NB4 (cell line): ENCODE measurements at regions not wholly inside any gene's neighbourhood (a gene's known extent, or its start where the extent isn't known, plus 50 kb on each side); places are given as distances from the start of the nearest gene placed in this dataset.
A peak's percentile ranks its signal among the peaks of the same experiment; 100 is the strongest.
"Not testable (repeated sequence)": the region's sequence is repeated elsewhere in the genome, so short reads cannot be mapped to it uniquely, and the experiment has no call there.

Source experiments
- DNase-seq: peaks from one replicate; pipeline ENCODE4 v3.0.0; 2010; ENCODE audit warnings: low read depth
- H3K4me3 ChIP-seq: one replicate; pipeline ENCODE4 v1.5.1; 2011; ENCODE audit warnings: mild to moderate bottlenecking, low read depth, low read length, moderate library complexity
- MYC ChIP-seq: IDR thresholded peaks from 2 replicates; pipeline ENCODE4 v1.6.1; 2011; ENCODE audit warnings: low read depth, low read length
- POLR2A ChIP-seq: IDR thresholded peaks from 2 replicates; pipeline ENCODE4 v1.6.1; 2011; ENCODE audit warnings: mild to moderate bottlenecking; ENCODE audit not compliant: insufficient read length; ENCODE audit errors: extremely low read depth
- TF ChIP-seq, protein P1 (sequence below): IDR thresholded peaks from 2 replicates; pipeline ENCODE4 v1.6.1; 2011; ENCODE audit warnings: low read depth, low read length
- TF ChIP-seq, protein P2 (sequence below): IDR thresholded peaks from one replicate; pipeline ENCODE4 v1.5.1; 2012; ENCODE audit warnings: low read depth, low read length

GRCh38 chr11:119586181-119586580 is 142.8 kb downstream of the NECTIN1 start:
- TF ChIP-seq, protein P1, sequence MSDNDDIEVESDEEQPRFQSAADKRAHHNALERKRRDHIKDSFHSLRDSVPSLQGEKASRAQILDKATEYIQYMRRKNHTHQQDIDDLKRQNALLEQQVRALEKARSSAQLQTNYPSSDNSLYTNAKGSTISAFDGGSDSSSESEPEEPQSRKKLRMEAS = no peak
- TF ChIP-seq, protein P2, sequence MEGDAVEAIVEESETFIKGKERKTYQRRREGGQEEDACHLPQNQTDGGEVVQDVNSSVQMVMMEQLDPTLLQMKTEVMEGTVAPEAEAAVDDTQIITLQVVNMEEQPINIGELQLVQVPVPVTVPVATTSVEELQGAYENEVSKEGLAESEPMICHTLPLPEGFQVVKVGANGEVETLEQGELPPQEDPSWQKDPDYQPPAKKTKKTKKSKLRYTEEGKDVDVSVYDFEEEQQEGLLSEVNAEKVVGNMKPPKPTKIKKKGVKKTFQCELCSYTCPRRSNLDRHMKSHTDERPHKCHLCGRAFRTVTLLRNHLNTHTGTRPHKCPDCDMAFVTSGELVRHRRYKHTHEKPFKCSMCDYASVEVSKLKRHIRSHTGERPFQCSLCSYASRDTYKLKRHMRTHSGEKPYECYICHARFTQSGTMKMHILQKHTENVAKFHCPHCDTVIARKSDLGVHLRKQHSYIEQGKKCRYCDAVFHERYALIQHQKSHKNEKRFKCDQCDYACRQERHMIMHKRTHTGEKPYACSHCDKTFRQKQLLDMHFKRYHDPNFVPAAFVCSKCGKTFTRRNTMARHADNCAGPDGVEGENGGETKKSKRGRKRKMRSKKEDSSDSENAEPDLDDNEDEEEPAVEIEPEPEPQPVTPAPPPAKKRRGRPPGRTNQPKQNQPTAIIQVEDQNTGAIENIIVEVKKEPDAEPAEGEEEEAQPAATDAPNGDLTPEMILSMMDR = no peak
- TF ChIP-seq MYC (no peak), POLR2A (no peak)
- DNase-seq = no peak
- no peak overlapping the region for H3K4me3 ChIP-seq

DNA sequence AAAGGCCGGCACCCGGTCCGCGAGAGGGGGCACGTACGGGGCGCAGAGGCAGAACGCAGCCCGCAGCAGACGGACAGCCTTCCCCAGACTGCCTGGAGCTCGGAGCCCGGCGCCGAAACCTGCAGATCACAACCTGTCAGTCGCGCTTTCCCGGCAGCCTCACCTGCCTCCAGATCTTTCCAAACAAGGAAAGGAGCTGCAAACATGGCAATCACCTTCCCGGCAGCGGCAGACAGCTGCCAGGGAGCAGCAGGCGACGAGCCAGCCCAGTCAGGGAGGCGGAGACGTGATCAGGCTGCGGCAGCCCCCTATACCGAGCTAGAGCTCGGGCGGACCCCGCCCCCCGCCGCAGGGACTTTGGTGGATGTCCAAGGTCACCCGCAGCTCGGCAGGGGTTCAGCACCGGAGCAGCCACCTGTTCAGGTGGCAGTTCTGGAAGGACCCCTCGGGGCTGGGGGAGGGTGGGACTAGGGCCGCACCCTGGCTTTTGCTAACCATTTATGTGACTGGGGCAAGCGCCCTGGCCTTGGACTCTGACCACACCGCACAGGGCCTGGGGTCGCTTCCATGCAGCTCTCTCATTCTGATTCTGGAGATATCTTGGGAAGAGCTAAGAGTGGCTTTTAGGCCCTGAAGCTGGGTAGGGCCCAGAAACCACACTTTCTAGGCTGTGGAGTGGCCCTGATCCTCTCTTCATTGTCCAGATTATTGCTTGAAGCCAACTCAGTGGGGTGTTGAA is 143.8 kb downstream of the NECTIN1 start:
- H3K4me3 ChIP-seq = peak overlapping the region; percentile 65
- DNase-seq = peak; percentile 43
- TF ChIP-seq, protein P2 = no peak
- TF ChIP-seq POLR2A (no peak), MYC (no peak)
- TF ChIP-seq, protein P1 = no peak

DNA sequence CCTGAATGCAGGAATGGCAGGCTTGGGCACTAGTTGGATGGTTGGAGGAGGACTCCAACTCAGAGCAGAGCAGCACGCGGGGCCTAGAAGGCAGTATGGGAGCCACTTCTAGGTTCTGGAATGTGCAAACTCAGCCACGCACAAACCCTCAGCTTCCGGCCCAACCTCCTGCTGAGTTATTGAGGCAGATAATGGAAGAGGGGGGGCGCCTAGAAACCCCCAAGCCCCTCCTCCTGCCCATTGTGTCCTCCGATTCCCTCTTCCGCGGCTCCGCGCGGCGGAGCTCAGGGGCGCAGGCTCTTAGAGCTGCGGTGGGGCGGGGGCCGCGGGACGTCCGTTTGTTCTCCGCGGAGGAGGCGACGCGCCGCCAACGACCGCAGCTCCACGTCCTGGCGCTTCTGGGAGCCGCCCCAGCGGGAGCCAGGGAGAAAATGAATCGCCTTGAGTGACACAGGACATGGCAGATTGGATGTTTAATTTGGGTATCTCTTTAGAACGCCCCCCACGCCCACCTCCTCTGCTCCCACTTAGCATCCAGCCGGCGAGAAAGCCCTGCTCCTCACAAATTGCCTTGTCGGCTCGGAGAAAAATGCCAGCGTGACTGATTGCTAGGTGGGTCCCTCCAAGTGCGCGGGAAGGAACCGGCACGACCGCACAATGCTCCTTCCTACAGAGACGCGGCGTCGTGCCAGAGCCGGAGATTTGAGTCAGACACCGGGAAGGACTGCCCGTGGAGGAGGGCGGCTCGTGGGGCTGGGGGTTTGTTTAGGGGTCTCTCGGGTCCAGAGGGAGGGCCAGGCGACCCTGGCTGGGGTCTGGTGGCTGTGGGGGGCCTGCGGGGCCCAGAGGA is 144.6 kb downstream of the NECTIN1 start:
- DNase-seq = peak; percentile 96
- TF ChIP-seq MYC (peak; percentile 70), POLR2A (peak; percentile 51)
- TF ChIP-seq, protein P2 = no peak
- TF ChIP-seq, protein P1 = peak; percentile 48; the same call in 1 of the 2 replicates
- H3K4me3 ChIP-seq = peak overlapping the region; percentile 65

DNA sequence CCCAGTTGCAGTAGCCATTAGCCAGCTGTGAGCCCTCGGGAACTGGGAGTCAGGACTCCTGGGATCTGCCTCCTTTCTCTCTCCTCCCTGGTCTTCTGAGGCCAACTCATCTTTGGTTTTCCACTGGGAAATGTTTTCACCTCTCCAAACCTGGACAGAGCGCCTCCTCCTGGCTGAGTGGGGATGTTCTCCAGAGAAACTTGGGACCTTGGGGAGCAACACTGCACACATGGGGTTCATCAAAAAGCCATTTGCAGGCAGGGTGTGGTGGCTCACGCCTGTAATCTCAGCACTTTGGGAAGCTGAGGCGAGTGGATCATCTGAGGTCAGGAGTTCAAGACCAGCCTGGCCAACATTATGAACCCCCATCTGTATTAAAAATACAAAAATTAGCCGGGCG is 145.4 kb downstream of the NECTIN1 start:
- TF ChIP-seq, protein P2 = peak; percentile 43
- no peak for TF ChIP-seq MYC
- TF ChIP-seq POLR2A = no peak
- H3K4me3 ChIP-seq = no peak overlapping the region
- no peak for DNase-seq

GRCh38 chr11:119581396-119581795 is 147.6 kb downstream of the NECTIN1 start:
- not testable (repeated sequence) for DNase-seq, H3K4me3 ChIP-seq

DNA sequence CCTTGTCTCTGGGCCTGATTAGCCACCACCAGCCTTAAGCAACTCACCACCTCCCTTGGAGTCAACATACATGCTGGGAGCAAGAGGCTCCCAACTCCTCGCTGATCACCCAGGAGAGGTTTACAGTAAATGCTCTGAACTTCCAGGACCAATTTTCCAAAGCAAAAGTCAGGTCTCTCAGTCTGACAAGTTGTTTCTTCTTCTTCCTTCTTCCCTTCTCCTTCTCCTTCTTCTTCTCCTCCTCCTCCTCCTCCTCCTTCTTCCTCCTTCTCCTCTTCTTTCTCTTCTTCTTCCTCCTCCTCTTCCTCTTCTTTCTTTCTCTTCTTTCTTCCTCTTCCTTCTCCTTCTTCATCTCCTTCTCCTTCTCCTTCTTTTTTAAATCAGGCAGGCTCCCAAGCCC is 148.2 kb downstream of the NECTIN1 start:
- DNase-seq = no peak
- TF ChIP-seq POLR2A (no peak), MYC (no peak)
- TF ChIP-seq, protein P1 = no peak
- TF ChIP-seq, protein P2 = no peak
- H3K4me3 ChIP-seq = no peak overlapping the region
